PC-3 (cell line): ENCODE measurements at regions not wholly inside any gene's neighbourhood (a gene's known extent, or its start where the extent isn't known, plus 50 kb on each side); places are given as distances from the start of the nearest gene placed in this dataset.
A peak's percentile ranks its signal among the peaks of the same experiment; 100 is the strongest.

Source experiments
- CTCF ChIP-seq: fragments of 300-600 bp; sonication (generic); conservative IDR thresholded peaks from 2 replicates; pipeline ENCODE4 v1.5.1; 2017; ENCODE audit warnings: antibody characterized with exemption, low read depth, mild to moderate bottlenecking, low read length
- EZH2 ChIP-seq: fragments of 300-600 bp; sonication (generic); IDR thresholded peaks from one replicate; pipeline ENCODE4 v1.6.1; 2017; ENCODE audit warnings: antibody characterized with exemption, mild to moderate bottlenecking, low read length; ENCODE audit not compliant: unreplicated experiment

- TF ChIP-seq EZH2 (no peak), CTCF (peak; percentile 92)
Measured at GRCh38 chr20:20837574-20838021, 125.2 kb upstream of the RALGAPA2 start.
